Upper lobe of left lung (tissue), 6 donors: ENCODE measurements at regions not wholly inside any gene's neighbourhood (a gene's known extent, or its start where the extent isn't known, plus 50 kb on each side); places are given as distances from the start of the nearest gene placed in this dataset.
"Not testable (repeated sequence)": the region's sequence is repeated elsewhere in the genome, so short reads cannot be mapped to it uniquely, and the experiment has no call there.

Source experiments
- ATAC-seq, 2 donors: fragments of 200-7000 bp; cut with Tn5 transposase; one replicate each; pipeline ENCODE4 v1.9.1; 2022; ENCODE audit warnings: mild to moderate bottlenecking in 2 of 2, moderate library complexity in 2 of 2; ENCODE audit not compliant: low FRiP score in 2 of 2
- DNase-seq, 2 donors: peaks; one replicate each; pipeline ENCODE4 v3.0.0-alpha.2; 2019 to 2020
- H3K27ac ChIP-seq, 4 donors: fragments of 200-600 bp; sonication (generic); one replicate each; pipeline ENCODE4 v1.5.1; 2016 to 2019
- H3K27me3 ChIP-seq, 4 donors: fragments of 200-600 bp; sonication (generic); one replicate each; pipeline ENCODE4 v1.5.1; 2017 to 2019
- H3K36me3 ChIP-seq, 4 donors: fragments of 200-600 bp; sonication (generic); one replicate each; pipeline ENCODE4 v1.5.1; 2016 to 2019
- H3K4me1 ChIP-seq, 4 donors: fragments of 200-600 bp; sonication (generic); one replicate each; pipeline ENCODE4 v1.5.1; 2018 to 2019
- H3K4me3 ChIP-seq, 4 donors: fragments of 200-600 bp; sonication (generic); one replicate each; pipeline ENCODE4 v1.5.1; 2017 to 2019; ENCODE audit warnings: mild to moderate bottlenecking in 2 of 4, moderate library complexity in 1 of 4
- H3K9me3 ChIP-seq, 4 donors: fragments of 200-600 bp; sonication (generic); one replicate each; pipeline ENCODE4 v1.5.1; 2018 to 2019
- EP300 ChIP-seq, 4 donors: sonication (generic); formaldehyde crosslinking; IDR thresholded peaks; one replicate each; pipeline ENCODE4 v1.5.1; 2017; ENCODE audit warnings: antibody characterized with exemption in 4 of 4, control low read depth in 2 of 4
- POLR2A ChIP-seq, 4 donors: fragments of 450-650 bp; IDR thresholded peaks; one replicate each; pipeline ENCODE4 v1.5.1; 2016 to 2017; ENCODE audit warnings: antibody characterized with exemption in 4 of 4, mild to moderate bottlenecking in 2 of 4
- POLR2AphosphoS5 ChIP-seq, 2 donors: sonication (generic); formaldehyde crosslinking; IDR thresholded peaks; one replicate each; pipeline ENCODE4 v1.5.1; 2017; ENCODE audit warnings: antibody characterized with exemption in 2 of 2
- WGBS, 2 donors: methylation state at CpG; one replicate each; pipeline ENCODE4 v1.1.5; 2017 to 2018; 5-methylcytosine and 5-hydroxymethylcytosine counted together
- TF ChIP-seq, protein P1 (sequence below), 6 experiments: fragments of 450-650 bp in 4 of 6; fragments of 200-600 bp in 2 of 6; sonication (generic) in 2 of 6; IDR thresholded peaks; one replicate each; pipeline ENCODE4 v1.5.1; 2016 to 2019; ENCODE audit warnings: antibody characterized with exemption in 6 of 6
- donor health status: DM: no; HTN: no; CAD: no; lungs with moderate emphysema.
- donor health status: DM: no; HTN: yes; CAD: no; lungs with severe emphysema.

GRCh38 chr7:84911077-84911476, 275.8 kb downstream of the SEMA3D start:
- H3K27me3 ChIP-seq: no peaks in the 10 kb centered on the region
- WGBS, 2 donors: 90 to 93% methylated on average over 4 of the region's 4 CpGs
- H3K27ac ChIP-seq: no peak overlapping the region
- TF ChIP-seq, protein P1, sequence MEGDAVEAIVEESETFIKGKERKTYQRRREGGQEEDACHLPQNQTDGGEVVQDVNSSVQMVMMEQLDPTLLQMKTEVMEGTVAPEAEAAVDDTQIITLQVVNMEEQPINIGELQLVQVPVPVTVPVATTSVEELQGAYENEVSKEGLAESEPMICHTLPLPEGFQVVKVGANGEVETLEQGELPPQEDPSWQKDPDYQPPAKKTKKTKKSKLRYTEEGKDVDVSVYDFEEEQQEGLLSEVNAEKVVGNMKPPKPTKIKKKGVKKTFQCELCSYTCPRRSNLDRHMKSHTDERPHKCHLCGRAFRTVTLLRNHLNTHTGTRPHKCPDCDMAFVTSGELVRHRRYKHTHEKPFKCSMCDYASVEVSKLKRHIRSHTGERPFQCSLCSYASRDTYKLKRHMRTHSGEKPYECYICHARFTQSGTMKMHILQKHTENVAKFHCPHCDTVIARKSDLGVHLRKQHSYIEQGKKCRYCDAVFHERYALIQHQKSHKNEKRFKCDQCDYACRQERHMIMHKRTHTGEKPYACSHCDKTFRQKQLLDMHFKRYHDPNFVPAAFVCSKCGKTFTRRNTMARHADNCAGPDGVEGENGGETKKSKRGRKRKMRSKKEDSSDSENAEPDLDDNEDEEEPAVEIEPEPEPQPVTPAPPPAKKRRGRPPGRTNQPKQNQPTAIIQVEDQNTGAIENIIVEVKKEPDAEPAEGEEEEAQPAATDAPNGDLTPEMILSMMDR (IDR thresholded peaks at IDR 0.05): no peak
- TF ChIP-seq EP300 (IDR thresholded peaks at IDR 0.05): no peak
- no peak for TF ChIP-seq POLR2A (IDR thresholded peaks at IDR 0.05)
- no peak for TF ChIP-seq POLR2AphosphoS5 (IDR thresholded peaks at IDR 0.05)
- no peaks in the 10 kb centered on the region for H3K9me3 ChIP-seq
- H3K36me3 ChIP-seq: no peaks in the 10 kb centered on the region
- ATAC-seq: no peak
- no peaks in the 10 kb centered on the region for H3K4me1 ChIP-seq
- DNase-seq: no peak
- H3K4me3 ChIP-seq: no peak overlapping the region

- H3K27ac ChIP-seq, H3K9me3 ChIP-seq, H3K4me1 ChIP-seq, H3K36me3 ChIP-seq, H3K27me3 ChIP-seq, ATAC-seq, H3K4me3 ChIP-seq, DNase-seq: not testable (repeated sequence)
- WGBS, 2 donors: 93 to 94% methylated on average over 5 of the region's 5 CpGs
Observed at GRCh38 chr7:84910322-84910721, 276.5 kb downstream of the SEMA3D start.

GRCh38 chr7:84908196-84908793, 278.6 kb downstream of the SEMA3D start:
- DNase-seq (no peak), ATAC-seq (no peak)
- no peak for TF ChIP-seq POLR2A (IDR thresholded peaks at IDR 0.05)
- Histone ChIP-seq H3K9me3 (no peaks in the 10 kb centered on the region), H3K27ac (no peak overlapping the region), H3K4me3 (no peak overlapping the region), H3K4me1 (no peaks in the 10 kb centered on the region), H3K27me3 (no peaks in the 10 kb centered on the region), H3K36me3 (no peaks in the 10 kb centered on the region)

- Histone ChIP-seq H3K27me3 (no peaks in the 10 kb centered on the region), H3K27ac (no peak overlapping the region), H3K36me3 (no peaks in the 10 kb centered on the region), H3K4me3 (no peak overlapping the region), H3K9me3 (no peaks in the 10 kb centered on the region), H3K4me1 (no peaks in the 10 kb centered on the region)
- ATAC-seq (no peak), DNase-seq (no peak)
- TF ChIP-seq EP300 (IDR thresholded peaks at IDR 0.05): no peak
- TF ChIP-seq POLR2A (IDR thresholded peaks at IDR 0.05): no peak
- no peak for TF ChIP-seq POLR2AphosphoS5 (IDR thresholded peaks at IDR 0.05)
- TF ChIP-seq, protein P1 (IDR thresholded peaks at IDR 0.05): no peak
- WGBS, 2 donors: 75 to 84% methylated on average over 4 of the region's 4 CpGs
Observed at GRCh38 chr7:84906889-84907288, 280.0 kb downstream of the SEMA3D start.

GRCh38 chr7:84904561-84904960, 282.3 kb downstream of the SEMA3D start:
- no peak overlapping the region for H3K4me3 ChIP-seq
- DNase-seq (no peak), ATAC-seq (no peak)
- no peaks in the 10 kb centered on the region for H3K36me3 ChIP-seq
- TF ChIP-seq POLR2AphosphoS5 (IDR thresholded peaks at IDR 0.05) (no peak), EP300 (IDR thresholded peaks at IDR 0.05) (no peak), POLR2A (IDR thresholded peaks at IDR 0.05) (no peak)
- TF ChIP-seq, protein P1 (IDR thresholded peaks at IDR 0.05): no peak
- no peaks in the 10 kb centered on the region for H3K9me3 ChIP-seq
- H3K27me3 ChIP-seq: no peaks in the 10 kb centered on the region
- H3K27ac ChIP-seq: no peak overlapping the region
- H3K4me1 ChIP-seq: no peaks in the 10 kb centered on the region

GRCh38 chr7:84901366-84901765, 285.5 kb downstream of the SEMA3D start:
- Histone ChIP-seq H3K27me3 (no peaks in the 10 kb centered on the region), H3K4me3 (no peak overlapping the region), H3K36me3 (no peaks in the 10 kb centered on the region), H3K27ac (no peak overlapping the region), H3K9me3 (no peaks in the 10 kb centered on the region), H3K4me1 (no peaks in the 10 kb centered on the region)
- DNase-seq: no peak
- ATAC-seq: no peak
- TF ChIP-seq, protein P1 (IDR thresholded peaks at IDR 0.05): no peak
- no peak for TF ChIP-seq POLR2AphosphoS5 (IDR thresholded peaks at IDR 0.05)
- TF ChIP-seq POLR2A (IDR thresholded peaks at IDR 0.05): no peak
- TF ChIP-seq EP300 (IDR thresholded peaks at IDR 0.05): no peak
